Heart right ventricle (tissue), 16 donors: ENCODE measurements at regions not wholly inside any gene's neighbourhood (a gene's known extent, or its start where the extent isn't known, plus 50 kb on each side); places are given as distances from the start of the nearest gene placed in this dataset.

Experiments
- ATAC-seq, 8 donors: fragments of 200-7000 bp; cut with Tn5 transposase; one replicate each; pipeline ENCODE4 v1.9.1; 2020; ENCODE audit warnings: mild to moderate bottlenecking in 8 of 8, moderate library complexity in 8 of 8, moderate number of reproducible peaks in 1 of 8
- DNase-seq, 2 donors: peaks; one replicate each; pipeline ENCODE4 v3.0.0-alpha.2; 2020
- H3K27ac ChIP-seq, 10 donors: fragments of 200-600 bp; sonication (generic) in 2 of 10; one replicate each; pipeline versions ENCODE4 v1.5.0 to v1.8.0; 2020 to 2022; ENCODE audit warnings: mild to moderate bottlenecking in 3 of 10
- H3K27me3 ChIP-seq, 7 donors: fragments of 200-600 bp; one replicate each; pipeline ENCODE4 v1.8.0; 2021 to 2022; ENCODE audit warnings: mild to moderate bottlenecking in 2 of 7
- H3K36me3 ChIP-seq, 9 donors: fragments of 200-600 bp; sonication (generic) in 1 of 9; one replicate each; pipeline versions ENCODE4 v1.5.0 to v1.8.0; 2020 to 2022; ENCODE audit warnings: mild to moderate bottlenecking in 2 of 9
- H3K4me1 ChIP-seq, 9 donors: fragments of 200-600 bp; sonication (generic) in 1 of 9; one replicate each; pipeline versions ENCODE4 v1.5.0 to v1.8.0; 2020 to 2022; ENCODE audit warnings: mild to moderate bottlenecking in 4 of 9
- H3K4me3 ChIP-seq, 10 donors: fragments of 200-600 bp; sonication (generic) in 2 of 10; one replicate each; pipeline versions ENCODE4 v1.5.0 to v1.8.0; 2020 to 2022; ENCODE audit warnings: mild to moderate bottlenecking in 7 of 10, moderate library complexity in 2 of 10
- H3K9me3 ChIP-seq, 11 donors: fragments of 200-600 bp in 10 of 11; sonication (generic) in 2 of 11; one replicate each; pipeline versions ENCODE4 v1.5.0 to v1.8.0; 2013 to 2022; ENCODE audit warnings: mild to moderate bottlenecking in 2 of 11, control low read depth in 1 of 11, moderate library complexity in 1 of 11
- CTCF ChIP-seq, 9 donors: fragments of 200-600 bp; sonication (generic) in 2 of 9; IDR thresholded peaks; one replicate each; pipeline versions ENCODE4 v1.5.0 to v1.8.0; 2021 to 2022; ENCODE audit warnings: antibody characterized with exemption in 9 of 9, mild to moderate bottlenecking in 5 of 9, moderate library complexity in 1 of 9
- WGBS, 2 donors: extraction: QIAGEN DNeasy Blood & Tissue Kit; methylation state at CpG; one replicate each; pipeline ENCODE4 v1.1.7; 2013; ENCODE audit warnings: inconsistent platforms in 1 of 2; 5-methylcytosine and 5-hydroxymethylcytosine counted together
- intact Hi-C, 10 donors: fragments of 100-400 bp; cut with DNase I; formaldehyde crosslinking; loops; one replicate each; pipeline versions ENCODE4 v1.11.1 to v1.14.2; 2022
- donor health status: Arrhythmogenic right ventricular cardiomyopathy.
- donor health status: ischemic (EF 13 %, LVEDD 7.1; RV severe dilation, severe dysfunction).
- donor health status: healthy with polysubstance abuse.
- donor health status: DM: no; HTN: yes; CAD: no.
- donor health status: DM: no; HTN: no; CAD: no.
- donor health status: ischemic (EF 25% LVEDD 6.9; RV normal size, moderate dysfunction).
- donor health status: ischemic (EF 25% LVEDD 5.7; RV mildly dilated, moderate dysfunction).
- donor health status: healthy.
- donor health status: DM: yes; HTN: yes; CAD: no.
- donor health status: Ischemic cardiomyopathy.
- donor health status: ischemic (EF 35%, LVEDD 5.7; RV mildly dilated, moderate dysfunction).
- donor health status: nonischemic (EF 11% LVEDD 7.7; RV severe dilation, severe dysfunction).
- donor health status: DM: yes; HTN: yes; CAD: no.
- donor health status: PGD.
- donor health status: ischemic (EF 29% LVEDD 5.4; RV normal size, mild dysfunction).
- donor health status: nonischemic (EF 23%, LVEDD 6.1; RV moderate dilation, normal function).

GRCh38 chr3:145224886-145225285 is 936.1 kb downstream of the PLOD2 start:
- WGBS, 2 donors, result 90 to 93% methylated on average over 1 of the region's 1 CpG
- intact Hi-C loops, result no loop called here
- no peak for TF ChIP-seq CTCF (IDR thresholded peaks at IDR 0.05)

GRCh38 chr3:145243875-145244274 is 917.1 kb downstream of the PLOD2 start:
- ATAC-seq, result no peak
- Histone ChIP-seq H3K9me3 (peaks cover 0 to 49% (median 11%) of the 10 kb centered on the region in 11 donors), H3K4me3 (no peak overlapping the region), H3K27me3 (no peaks in the 10 kb centered on the region), H3K36me3 (no peaks in the 10 kb centered on the region), H3K4me1 (no peaks in the 10 kb centered on the region), H3K27ac (no peak overlapping the region)
- intact Hi-C loops, result no loop called here
- no peak for DNase-seq
- TF ChIP-seq CTCF (IDR thresholded peaks at IDR 0.05), result no peak

More at GRCh38 chr3:145224886-145225285, 936.1 kb downstream of the PLOD2 start:
- peaks cover 0 to 17% (median 3%) of the 10 kb centered on the region in 11 donors for H3K9me3 ChIP-seq
- DNase-seq (no peak), ATAC-seq (no peak)
- no peaks in the 10 kb centered on the region for H3K27me3 ChIP-seq
- H3K4me3 ChIP-seq, result no peak overlapping the region
- no peaks in the 10 kb centered on the region for H3K4me1 ChIP-seq
- H3K36me3 ChIP-seq, result no peaks in the 10 kb centered on the region
- no peak overlapping the region for H3K27ac ChIP-seq

- Histone ChIP-seq H3K4me3 (no peak overlapping the region), H3K9me3 (peaks cover 0 to 53% (median 15%) of the 10 kb centered on the region in 11 donors), H3K27ac (no peak overlapping the region), H3K4me1 (no peaks in the 10 kb centered on the region), H3K36me3 (no peaks in the 10 kb centered on the region), H3K27me3 (no peaks in the 10 kb centered on the region)
- WGBS, 2 donors, result 63 to 81% methylated on average over 1 of the region's 1 CpG
- ATAC-seq (no peak), DNase-seq (no peak)
- no peak for TF ChIP-seq CTCF (IDR thresholded peaks at IDR 0.05)
- intact Hi-C loops, result no loop called here
Observed at GRCh38 chr3:145244327-145244726, 916.7 kb downstream of the PLOD2 start.

GRCh38 chr3:145246291-145246690 is 914.7 kb downstream of the PLOD2 start:
- no peak for TF ChIP-seq CTCF (IDR thresholded peaks at IDR 0.05)
- no peaks in the 10 kb centered on the region for H3K36me3 ChIP-seq
- no peak overlapping the region for H3K4me3 ChIP-seq

GRCh38 chr3:145248928-145249327 is 912.1 kb downstream of the PLOD2 start:
- Histone ChIP-seq H3K36me3 (no peaks in the 10 kb centered on the region), H3K27ac (no peak overlapping the region), H3K4me1 (no peaks in the 10 kb centered on the region), H3K27me3 (no peaks in the 10 kb centered on the region), H3K9me3 (peaks cover 0 to 67% (median 21%) of the 10 kb centered on the region in 11 donors), H3K4me3 (no peak overlapping the region)
- intact Hi-C loops, result no loop called here
- TF ChIP-seq CTCF (IDR thresholded peaks at IDR 0.05), result no peak
- ATAC-seq (no peak), DNase-seq (no peak)

More at GRCh38 chr3:145246291-145246690, 914.7 kb downstream of the PLOD2 start:
- Histone ChIP-seq H3K9me3 (peaks cover 0 to 66% (median 21%) of the 10 kb centered on the region in 11 donors), H3K27ac (no peak overlapping the region), H3K27me3 (no peaks in the 10 kb centered on the region), H3K4me1 (no peaks in the 10 kb centered on the region)
- intact Hi-C loops, result no loop called here
- ATAC-seq (no peak), DNase-seq (no peak)
- WGBS, 2 donors, result 85 to 88% methylated on average over 1 of the region's 1 CpG
